ENCODE measurements at regions not wholly inside any gene's neighbourhood (a gene's known extent, or its start where the extent isn't known, plus 50 kb on each side); places are given as distances from the start of the nearest gene placed in this dataset.

DNA sequence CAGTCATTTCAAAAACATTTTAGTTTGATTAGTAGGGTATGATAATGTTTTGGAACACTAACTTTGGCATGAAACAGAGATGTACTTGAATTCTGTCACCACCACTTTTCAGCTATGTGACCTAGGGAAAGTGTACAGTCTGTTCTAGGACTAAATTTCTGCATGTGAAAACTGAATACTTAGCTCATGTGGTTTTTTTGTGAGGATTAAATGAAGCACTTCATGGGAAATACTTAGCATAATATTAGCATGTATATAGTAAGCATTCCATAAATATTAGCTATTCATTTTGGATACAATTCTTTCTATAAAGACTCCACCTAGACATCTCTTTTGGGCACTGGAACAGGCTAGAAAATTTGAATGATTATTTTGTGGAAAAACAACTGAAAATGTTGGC, 1379.4 kb downstream of the RPA4 start:
- TF ChIP-seq, protein P1, sequence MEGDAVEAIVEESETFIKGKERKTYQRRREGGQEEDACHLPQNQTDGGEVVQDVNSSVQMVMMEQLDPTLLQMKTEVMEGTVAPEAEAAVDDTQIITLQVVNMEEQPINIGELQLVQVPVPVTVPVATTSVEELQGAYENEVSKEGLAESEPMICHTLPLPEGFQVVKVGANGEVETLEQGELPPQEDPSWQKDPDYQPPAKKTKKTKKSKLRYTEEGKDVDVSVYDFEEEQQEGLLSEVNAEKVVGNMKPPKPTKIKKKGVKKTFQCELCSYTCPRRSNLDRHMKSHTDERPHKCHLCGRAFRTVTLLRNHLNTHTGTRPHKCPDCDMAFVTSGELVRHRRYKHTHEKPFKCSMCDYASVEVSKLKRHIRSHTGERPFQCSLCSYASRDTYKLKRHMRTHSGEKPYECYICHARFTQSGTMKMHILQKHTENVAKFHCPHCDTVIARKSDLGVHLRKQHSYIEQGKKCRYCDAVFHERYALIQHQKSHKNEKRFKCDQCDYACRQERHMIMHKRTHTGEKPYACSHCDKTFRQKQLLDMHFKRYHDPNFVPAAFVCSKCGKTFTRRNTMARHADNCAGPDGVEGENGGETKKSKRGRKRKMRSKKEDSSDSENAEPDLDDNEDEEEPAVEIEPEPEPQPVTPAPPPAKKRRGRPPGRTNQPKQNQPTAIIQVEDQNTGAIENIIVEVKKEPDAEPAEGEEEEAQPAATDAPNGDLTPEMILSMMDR (IDR thresholded peaks at IDR 0.05), result no peak
- no peak for TF ChIP-seq POLR2AphosphoS5 (IDR thresholded peaks at IDR 0.05; ENCODE audit: low read depth, low read length)
- TF ChIP-seq, protein P2, sequence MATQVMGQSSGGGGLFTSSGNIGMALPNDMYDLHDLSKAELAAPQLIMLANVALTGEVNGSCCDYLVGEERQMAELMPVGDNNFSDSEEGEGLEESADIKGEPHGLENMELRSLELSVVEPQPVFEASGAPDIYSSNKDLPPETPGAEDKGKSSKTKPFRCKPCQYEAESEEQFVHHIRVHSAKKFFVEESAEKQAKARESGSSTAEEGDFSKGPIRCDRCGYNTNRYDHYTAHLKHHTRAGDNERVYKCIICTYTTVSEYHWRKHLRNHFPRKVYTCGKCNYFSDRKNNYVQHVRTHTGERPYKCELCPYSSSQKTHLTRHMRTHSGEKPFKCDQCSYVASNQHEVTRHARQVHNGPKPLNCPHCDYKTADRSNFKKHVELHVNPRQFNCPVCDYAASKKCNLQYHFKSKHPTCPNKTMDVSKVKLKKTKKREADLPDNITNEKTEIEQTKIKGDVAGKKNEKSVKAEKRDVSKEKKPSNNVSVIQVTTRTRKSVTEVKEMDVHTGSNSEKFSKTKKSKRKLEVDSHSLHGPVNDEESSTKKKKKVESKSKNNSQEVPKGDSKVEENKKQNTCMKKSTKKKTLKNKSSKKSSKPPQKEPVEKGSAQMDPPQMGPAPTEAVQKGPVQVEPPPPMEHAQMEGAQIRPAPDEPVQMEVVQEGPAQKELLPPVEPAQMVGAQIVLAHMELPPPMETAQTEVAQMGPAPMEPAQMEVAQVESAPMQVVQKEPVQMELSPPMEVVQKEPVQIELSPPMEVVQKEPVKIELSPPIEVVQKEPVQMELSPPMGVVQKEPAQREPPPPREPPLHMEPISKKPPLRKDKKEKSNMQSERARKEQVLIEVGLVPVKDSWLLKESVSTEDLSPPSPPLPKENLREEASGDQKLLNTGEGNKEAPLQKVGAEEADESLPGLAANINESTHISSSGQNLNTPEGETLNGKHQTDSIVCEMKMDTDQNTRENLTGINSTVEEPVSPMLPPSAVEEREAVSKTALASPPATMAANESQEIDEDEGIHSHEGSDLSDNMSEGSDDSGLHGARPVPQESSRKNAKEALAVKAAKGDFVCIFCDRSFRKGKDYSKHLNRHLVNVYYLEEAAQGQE (IDR thresholded peaks at IDR 0.05; ENCODE audit: insufficient read depth in 1 of 2, low read depth in 2 of 2, low read length in 1 of 2), result no peak
- TF ChIP-seq SIN3A (IDR thresholded peaks at IDR 0.05; ENCODE audit: borderline replicate concordance, insufficient read depth, low read depth, low read length), result no peak
